ENCODE measurements at regions not wholly inside any gene's neighbourhood (a gene's known extent, or its start where the extent isn't known, plus 50 kb on each side); places are given as distances from the start of the nearest gene placed in this dataset.

DNA sequence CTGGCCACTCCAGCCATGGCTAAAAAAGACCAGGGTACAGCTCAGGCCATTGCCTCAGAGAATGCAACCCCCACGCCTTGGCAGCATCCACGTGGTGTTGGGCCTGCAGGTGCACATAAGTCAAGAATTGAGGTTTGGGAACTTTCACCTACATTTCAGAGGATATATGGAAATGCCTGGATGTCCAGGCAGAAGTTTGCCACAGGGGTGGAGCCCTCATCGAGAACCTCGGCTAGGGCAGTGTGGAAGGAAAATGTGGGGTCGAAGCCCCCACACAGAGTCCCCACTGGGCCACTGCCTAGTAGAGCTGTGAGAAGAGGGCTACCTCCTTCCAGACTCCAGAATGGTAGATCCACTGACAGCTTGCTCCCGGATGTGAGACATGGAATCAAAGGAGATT is 477.3 kb downstream of the LPIN1 start:
- ATAC-seq (ENCODE audit: low read depth) = no peak
- CTCF ChIA-PET = no interaction called here
- no peak for TF ChIP-seq EZH2 (IDR thresholded peaks at IDR 0.05; ENCODE audit: borderline replicate concordance, insufficient read depth, low read depth, low read length, poor library complexity, severe bottlenecking)
- TF ChIP-seq, protein P1, sequence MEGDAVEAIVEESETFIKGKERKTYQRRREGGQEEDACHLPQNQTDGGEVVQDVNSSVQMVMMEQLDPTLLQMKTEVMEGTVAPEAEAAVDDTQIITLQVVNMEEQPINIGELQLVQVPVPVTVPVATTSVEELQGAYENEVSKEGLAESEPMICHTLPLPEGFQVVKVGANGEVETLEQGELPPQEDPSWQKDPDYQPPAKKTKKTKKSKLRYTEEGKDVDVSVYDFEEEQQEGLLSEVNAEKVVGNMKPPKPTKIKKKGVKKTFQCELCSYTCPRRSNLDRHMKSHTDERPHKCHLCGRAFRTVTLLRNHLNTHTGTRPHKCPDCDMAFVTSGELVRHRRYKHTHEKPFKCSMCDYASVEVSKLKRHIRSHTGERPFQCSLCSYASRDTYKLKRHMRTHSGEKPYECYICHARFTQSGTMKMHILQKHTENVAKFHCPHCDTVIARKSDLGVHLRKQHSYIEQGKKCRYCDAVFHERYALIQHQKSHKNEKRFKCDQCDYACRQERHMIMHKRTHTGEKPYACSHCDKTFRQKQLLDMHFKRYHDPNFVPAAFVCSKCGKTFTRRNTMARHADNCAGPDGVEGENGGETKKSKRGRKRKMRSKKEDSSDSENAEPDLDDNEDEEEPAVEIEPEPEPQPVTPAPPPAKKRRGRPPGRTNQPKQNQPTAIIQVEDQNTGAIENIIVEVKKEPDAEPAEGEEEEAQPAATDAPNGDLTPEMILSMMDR (IDR thresholded peaks at IDR 0.05) = no peak
- H3K4me1 Mint-ChIP-seq = no peaks in the 10 kb centered on the region
- no peak overlapping the region for H3K4me2 ChIP-seq (replicated peaks; ENCODE audit: low read depth, low read length, poor library complexity, severe bottlenecking)
- no peak overlapping the region for H3K9ac ChIP-seq (ENCODE audit: low read length)
- no peaks in the 10 kb centered on the region for H3K27me3 Mint-ChIP-seq
- H3K9me3 Mint-ChIP-seq (ENCODE audit: insufficient read depth) = peaks cover 18% of the 10 kb centered on the region
- H3K27ac Mint-ChIP-seq = no peak overlapping the region
- no peaks in the 10 kb centered on the region for H4K20me1 ChIP-seq (ENCODE audit: control insufficient read depth, insufficient read depth, low read length, poor library complexity, severe bottlenecking)
- H3K79me2 ChIP-seq (ENCODE audit: control insufficient read depth, insufficient read depth, low read length) = no peaks in the 10 kb centered on the region
- WGBS (ENCODE audit: insufficient coverage) = 93% methylated on average over 3 of the region's 6 CpGs
- no peak overlapping the region for H3K4me3 Mint-ChIP-seq
- no peak overlapping the region for H3K27ac ChIP-seq (ENCODE audit: low read length in 2 of 2)
- POLR2A ChIA-PET = no interaction called here
- H3K9me3 ChIP-seq (ENCODE audit: control extremely low read depth in 1 of 3, control insufficient read depth in 2 of 3, insufficient read depth in 1 of 3, low read length in 2 of 3) = peaks cover 7 to 42% (median 15%) of the 10 kb centered on the region in 3 donors
- peak; percentile 14 for DNase-seq
- H2AFZ ChIP-seq (ENCODE audit: insufficient read depth, low read depth, low read length, poor library complexity, severe bottlenecking) = no peak overlapping the region
- no peak overlapping the region for H3K4me3 ChIP-seq (ENCODE audit: control extremely low read depth in 1 of 5, extremely low read depth in 1 of 5, insufficient read depth in 1 of 5, low read depth in 2 of 5, low read length in 4 of 5)
- H3K36me3 ChIP-seq (replicated peaks in 1 of 2; ENCODE audit: control extremely low read depth in 1 of 2, control insufficient read depth in 1 of 2, extremely low read depth in 1 of 2, insufficient read depth in 2 of 2, low read length in 1 of 2) = no peaks in the 10 kb centered on the region
- no peaks in the 10 kb centered on the region for H3K27me3 ChIP-seq (replicated peaks in 1 of 4; ENCODE audit: control extremely low read depth in 1 of 4, control insufficient read depth in 3 of 4, insufficient read depth in 4 of 4, low read length in 3 of 4)
- H3K4me1 ChIP-seq (ENCODE audit: control insufficient read depth in 2 of 2, insufficient read depth in 2 of 2, low read length in 2 of 2) = no peaks in the 10 kb centered on the region
- intact Hi-C loops (cut with micrococcal nuclease) = no loop called here

DNA sequence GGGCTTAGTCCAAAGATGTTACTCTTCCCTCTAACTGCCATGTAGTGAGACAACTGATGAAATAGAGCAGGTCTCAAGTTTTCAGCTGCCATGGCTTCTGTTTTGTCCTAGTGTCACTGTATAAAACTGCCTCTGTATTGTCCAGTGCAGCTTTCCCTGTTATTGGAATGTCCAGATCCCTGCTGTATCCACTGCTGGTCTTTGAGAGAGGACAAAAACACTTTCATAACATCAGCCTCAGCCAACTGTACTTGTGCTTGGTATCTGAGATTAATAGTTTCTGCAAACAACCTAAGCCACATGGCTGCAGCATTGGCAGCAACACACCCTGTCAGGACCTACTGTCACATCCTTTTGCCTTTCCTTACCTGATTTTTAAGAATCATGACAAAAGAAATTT is 480.2 kb downstream of the LPIN1 start:
- Histone ChIP-seq H4K20me1 (ENCODE audit: control insufficient read depth, insufficient read depth, low read length, poor library complexity, severe bottlenecking) (no peaks in the 10 kb centered on the region), H3K79me2 (ENCODE audit: control insufficient read depth, insufficient read depth, low read length) (no peaks in the 10 kb centered on the region), H3K9ac (ENCODE audit: low read length) (no peak overlapping the region), H3K36me3 (replicated peaks in 1 of 2; ENCODE audit: control extremely low read depth in 1 of 2, control insufficient read depth in 1 of 2, extremely low read depth in 1 of 2, insufficient read depth in 2 of 2, low read length in 1 of 2) (no peaks in the 10 kb centered on the region), H3K9me3 (ENCODE audit: control extremely low read depth in 1 of 3, control insufficient read depth in 2 of 3, insufficient read depth in 1 of 3, low read length in 2 of 3) (peaks cover 7 to 40% (median 15%) of the 10 kb centered on the region in 3 donors), H3K27me3 (replicated peaks in 1 of 4; ENCODE audit: control extremely low read depth in 1 of 4, control insufficient read depth in 3 of 4, insufficient read depth in 4 of 4, low read length in 3 of 4) (no peaks in the 10 kb centered on the region), H3K4me1 (ENCODE audit: control insufficient read depth in 2 of 2, insufficient read depth in 2 of 2, low read length in 2 of 2) (no peaks in the 10 kb centered on the region), H3K27ac (ENCODE audit: low read length in 2 of 2) (no peak overlapping the region), H3K4me2 (replicated peaks; ENCODE audit: low read depth, low read length, poor library complexity, severe bottlenecking) (no peak overlapping the region), H3K4me3 (ENCODE audit: control extremely low read depth in 1 of 5, extremely low read depth in 1 of 5, insufficient read depth in 1 of 5, low read depth in 2 of 5, low read length in 4 of 5) (no peak overlapping the region), H2AFZ (ENCODE audit: insufficient read depth, low read depth, low read length, poor library complexity, severe bottlenecking) (no peak overlapping the region)
- CTCF ChIA-PET = no interaction called here
- intact Hi-C loops (cut with micrococcal nuclease) = no loop called here
- TF ChIP-seq, protein P1 (IDR thresholded peaks at IDR 0.05) = no peak
- no peak for TF ChIP-seq EZH2 (IDR thresholded peaks at IDR 0.05; ENCODE audit: borderline replicate concordance, insufficient read depth, low read depth, low read length, poor library complexity, severe bottlenecking)
- no peaks in the 10 kb centered on the region for H3K4me1 Mint-ChIP-seq
- POLR2A ChIA-PET = no interaction called here
- H3K27me3 Mint-ChIP-seq = no peaks in the 10 kb centered on the region
- no peak for ATAC-seq (ENCODE audit: low read depth)
- H3K27ac Mint-ChIP-seq = no peak overlapping the region
- H3K4me3 Mint-ChIP-seq = no peak overlapping the region
- peaks cover 17% of the 10 kb centered on the region for H3K9me3 Mint-ChIP-seq (ENCODE audit: insufficient read depth)
- DNase-seq = no peak

Data from B cell (primary cell).